Stimulated activated CD4-positive, alpha-beta T cell treated with anti-CD3 and anti-CD28 coated beads, Interleukin-4, amount 100 ng/mL, for 48 hours (primary cell): ENCODE measurements at regions not wholly inside any gene's neighbourhood (a gene's known extent, or its start where the extent isn't known, plus 50 kb on each side); places are given as distances from the start of the nearest gene placed in this dataset.
A peak's percentile ranks its signal among the peaks of the same experiment; 100 is the strongest.
"Not testable (repeated sequence)": the region's sequence is repeated elsewhere in the genome, so short reads cannot be mapped to it uniquely, and the experiment has no call there.

Source experiments
- DNase-seq, 2 donors: peaks; one replicate each; pipeline ENCODE4 v3.0.0-alpha.2; 2020; ENCODE audit warnings: low read depth in 2 of 2

DNA sequence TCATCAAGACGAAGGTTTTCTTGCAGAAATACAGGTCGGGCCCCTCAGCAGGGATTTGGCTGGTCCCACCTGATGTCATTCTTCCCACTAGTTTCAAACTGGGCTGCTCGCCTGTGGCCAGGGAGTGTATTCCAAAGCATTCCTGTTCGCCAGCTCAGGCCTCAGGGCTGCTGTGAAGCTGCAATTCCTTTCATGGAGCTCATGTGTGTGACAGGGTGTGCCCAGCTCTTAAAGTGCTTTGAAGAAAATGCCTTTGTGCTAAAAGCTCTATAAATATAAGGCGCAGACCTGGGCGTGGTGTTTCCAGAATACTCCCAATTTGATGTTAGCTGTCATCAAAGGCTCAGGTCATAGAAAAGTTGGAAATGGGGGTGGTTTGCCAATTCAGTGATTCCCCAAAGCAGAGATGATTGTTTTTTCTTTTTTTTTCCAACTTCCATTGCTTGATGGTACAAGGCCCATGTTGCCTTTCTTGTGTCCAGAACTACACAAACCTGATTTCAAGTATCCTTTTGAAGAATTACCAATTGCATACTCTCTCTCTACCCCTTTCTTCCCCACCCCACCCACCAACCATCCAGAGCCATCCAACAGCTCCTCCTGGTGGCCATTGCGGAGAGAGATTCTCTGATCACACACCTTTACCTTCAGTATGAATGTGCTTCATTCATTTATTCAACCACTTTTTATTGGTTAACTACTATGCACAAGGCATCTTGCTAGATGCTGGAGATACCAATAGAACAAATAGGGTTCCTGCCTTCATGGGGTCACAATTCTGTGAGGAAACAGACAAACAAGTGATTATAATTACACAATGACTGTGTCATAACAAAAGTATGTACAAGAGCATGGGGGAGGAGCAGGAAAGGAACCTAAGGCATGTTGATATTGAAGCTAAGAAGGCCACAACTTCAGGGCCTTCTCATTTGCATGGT, 297.3 kb upstream of the LYZL1 start:
- DNase-seq, result peak; percentile 29 to 35

DNA sequence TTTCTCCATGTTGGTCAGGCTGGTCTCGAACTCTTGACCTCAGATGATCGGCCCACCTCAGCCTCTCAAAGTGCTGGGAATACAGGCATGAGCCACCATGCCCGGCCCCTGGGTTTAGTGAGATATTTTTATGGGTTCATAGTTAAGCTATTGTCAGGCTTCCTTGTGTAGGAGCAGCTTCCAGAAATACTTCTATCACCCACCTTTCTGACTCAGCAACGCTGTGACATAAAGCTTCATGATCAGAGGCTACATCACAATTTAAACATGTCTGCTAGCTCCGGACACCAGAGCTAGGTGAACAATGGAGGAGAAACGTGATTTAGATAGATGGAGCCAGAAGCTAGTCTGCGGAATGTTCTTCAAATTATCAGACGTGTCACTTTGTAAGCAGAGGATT, 295.8 kb upstream of the LYZL1 start:
- no peak for DNase-seq

DNA sequence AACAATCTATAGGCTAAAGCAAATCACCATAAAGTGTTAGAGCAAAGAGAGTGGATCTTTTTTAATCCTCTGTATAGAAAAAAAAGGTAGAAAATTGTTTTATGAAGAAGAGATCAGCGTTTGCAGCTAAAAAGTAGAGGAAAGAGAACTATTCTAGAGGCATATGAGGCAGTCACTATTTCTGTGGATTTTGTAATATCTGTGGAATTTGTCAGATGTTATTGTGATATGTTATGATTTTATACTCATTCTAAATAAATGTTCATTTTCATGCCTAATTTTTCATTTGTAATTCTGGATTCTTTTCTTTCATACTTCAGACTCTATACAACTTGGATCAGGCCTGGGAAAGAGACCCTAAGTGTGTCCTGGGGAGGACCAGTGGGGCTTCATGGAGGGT, 295.0 kb upstream of the LYZL1 start:
- DNase-seq, result no peak

DNA sequence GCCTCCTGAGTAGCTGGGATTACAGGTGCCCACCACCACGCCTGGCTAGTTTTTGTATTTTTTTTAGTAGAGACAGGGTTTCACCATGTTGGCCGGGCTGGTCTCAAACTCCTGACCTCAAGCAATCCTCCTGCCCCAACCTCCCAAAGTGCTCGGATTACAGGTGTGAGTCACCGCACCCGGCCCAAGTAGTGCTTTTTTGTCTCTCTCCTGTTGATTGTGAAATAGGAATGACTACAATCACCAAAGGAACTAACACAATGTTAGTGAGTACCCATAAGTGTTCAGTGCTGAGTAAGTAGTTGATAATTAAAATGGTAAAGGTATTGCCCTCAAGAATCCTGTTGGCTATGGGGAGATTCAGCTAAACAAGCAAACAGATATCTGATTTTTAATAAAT, 294.1 kb upstream of the LYZL1 start:
- DNase-seq, result not testable (repeated sequence)

DNA sequence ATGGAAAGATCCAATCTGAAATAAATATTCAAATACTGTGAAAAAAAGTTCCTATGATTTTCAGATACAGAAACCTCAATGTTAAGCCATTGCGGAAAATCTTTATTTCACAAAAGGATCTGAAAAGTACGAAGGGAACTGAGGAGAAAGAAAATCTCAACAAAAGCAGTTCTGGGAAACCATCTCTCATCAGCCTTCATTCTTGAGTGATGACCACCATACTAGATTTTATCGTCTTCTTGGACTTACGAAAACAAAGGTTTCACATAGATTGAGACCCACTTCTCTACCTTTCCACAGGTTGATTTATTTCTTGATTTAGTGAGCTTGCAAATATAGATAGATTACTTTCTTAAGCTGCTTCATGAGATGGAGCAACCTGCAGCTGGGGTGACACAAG, 293.4 kb upstream of the LYZL1 start:
- DNase-seq, result no peak

DNA sequence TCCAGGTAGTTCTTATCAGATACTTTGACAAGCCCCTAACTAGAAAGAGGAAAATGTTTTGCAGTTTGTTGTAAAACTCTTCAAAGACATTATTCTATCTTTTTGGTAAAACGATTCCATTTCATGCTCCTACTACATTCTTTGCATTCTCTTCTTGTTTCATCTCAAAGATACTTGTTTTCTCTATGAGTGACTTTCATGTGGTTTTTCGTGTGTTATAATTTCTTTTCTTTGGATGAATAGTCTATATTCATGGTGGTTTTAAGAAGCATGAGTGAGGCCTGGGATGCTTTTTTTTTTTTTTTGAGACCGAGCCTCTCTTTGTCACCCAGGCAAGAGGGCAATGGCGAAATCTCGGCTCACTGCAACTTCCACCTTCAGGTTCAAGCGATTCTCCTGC, 292.5 kb upstream of the LYZL1 start:
- DNase-seq, result no peak

DNA sequence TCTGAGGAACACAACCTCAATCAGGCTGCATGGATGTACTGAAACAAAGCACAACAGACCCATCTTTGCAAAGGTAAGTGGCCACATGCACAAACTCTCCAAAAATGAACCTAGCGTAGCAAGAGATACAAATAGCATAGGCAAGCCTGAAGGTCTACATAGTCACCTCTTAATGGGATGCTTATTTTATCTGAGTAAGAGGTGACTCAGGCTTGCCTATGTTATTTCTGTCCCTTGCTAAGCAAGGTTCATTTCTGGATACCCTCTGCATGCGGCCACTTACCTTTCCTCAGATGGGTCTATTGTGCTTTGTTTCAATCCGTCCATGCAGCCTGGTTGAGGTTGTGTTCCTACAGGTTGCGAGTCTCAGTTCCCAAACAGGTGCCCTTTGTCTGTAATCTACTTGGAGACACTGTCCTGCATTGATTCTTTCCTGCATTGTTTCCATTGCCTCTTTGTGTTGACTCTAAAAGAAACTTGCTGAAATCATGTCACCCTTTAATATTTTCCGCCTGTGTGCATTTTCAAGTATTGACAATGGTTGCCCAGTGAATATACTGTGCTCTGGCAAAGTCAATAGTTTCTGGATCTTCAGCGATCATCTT, 291.8 kb upstream of the LYZL1 start:
- DNase-seq, result no peak

DNA sequence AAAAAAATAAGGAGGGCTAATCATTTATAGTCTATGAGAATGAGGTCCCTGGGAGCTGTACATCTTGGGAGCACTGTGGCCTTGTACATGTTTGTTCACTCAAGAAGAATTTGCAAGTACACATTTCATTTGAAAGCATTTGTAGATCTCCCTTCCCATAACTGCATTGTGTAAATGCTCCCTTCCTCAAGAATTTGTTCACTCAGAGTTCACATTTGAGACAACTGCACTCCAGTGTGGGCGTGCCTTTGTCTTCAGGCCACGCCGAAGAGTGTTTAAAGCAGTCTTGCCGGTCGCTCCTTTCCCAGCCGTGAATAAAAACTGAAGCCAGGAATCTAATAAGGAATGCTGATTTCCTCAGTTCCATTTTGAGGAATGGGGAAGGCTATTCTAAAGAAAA, 291.1 kb upstream of the LYZL1 start:
- no peak for DNase-seq

DNA sequence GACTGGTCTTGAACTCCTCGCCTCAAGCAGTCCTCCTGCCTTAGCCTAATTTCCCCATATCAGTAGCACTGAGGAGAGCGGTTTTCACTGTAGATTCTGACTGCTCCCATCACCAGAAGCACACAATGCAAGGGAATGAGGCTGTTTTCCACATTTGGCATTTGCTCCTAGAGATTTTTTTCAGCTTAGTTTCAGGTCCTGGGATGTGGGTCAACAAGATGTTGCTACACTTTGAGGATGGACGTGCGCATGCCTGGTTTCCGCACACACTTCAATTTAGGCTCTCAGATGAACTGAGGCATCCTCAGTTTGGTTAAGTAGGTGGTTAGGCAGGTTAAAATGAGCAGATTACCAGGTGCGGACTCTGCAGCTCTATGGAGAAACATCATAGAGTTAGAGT, 287.1 kb upstream of the LYZL1 start:
- DNase-seq, result no peak

DNA sequence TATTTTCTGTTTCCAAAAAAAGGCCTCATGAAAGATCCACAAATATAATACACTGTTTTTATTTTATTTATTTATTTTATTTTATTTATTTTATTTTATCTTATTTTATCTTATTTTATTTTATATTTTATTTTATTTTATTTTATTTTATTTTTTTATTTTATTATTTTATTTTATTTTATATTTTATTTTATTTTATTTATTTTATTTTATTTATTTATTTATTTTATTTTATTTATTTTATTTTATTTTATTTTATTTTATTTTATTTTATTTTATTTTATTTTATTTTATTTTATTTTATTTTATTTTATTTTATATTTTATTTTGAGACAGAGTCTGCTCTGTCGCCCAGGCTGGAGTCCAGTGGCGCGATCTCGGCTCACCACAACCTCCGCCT, 285.9 kb upstream of the LYZL1 start:
- not testable (repeated sequence) for DNase-seq

DNA sequence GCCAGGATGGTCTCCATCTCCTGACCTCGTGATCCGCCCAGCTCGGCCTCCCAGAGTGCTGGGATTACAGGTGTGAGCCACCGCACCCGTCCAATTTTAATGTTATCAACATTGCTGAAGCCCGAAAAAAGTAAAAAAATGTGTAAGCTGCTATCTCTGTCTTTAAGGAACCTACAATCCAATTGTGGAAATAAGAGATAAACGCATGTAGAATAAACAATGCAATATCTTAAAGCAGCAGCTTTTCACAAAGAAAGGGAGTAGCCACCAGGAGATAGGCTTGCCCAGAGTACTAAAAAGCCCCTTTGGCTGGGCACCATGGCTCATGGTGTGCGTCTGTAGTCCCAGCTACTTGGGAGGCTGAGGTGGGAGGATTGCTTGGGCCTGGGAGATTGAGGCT, 282.9 kb upstream of the LYZL1 start:
- no peak for DNase-seq

DNA sequence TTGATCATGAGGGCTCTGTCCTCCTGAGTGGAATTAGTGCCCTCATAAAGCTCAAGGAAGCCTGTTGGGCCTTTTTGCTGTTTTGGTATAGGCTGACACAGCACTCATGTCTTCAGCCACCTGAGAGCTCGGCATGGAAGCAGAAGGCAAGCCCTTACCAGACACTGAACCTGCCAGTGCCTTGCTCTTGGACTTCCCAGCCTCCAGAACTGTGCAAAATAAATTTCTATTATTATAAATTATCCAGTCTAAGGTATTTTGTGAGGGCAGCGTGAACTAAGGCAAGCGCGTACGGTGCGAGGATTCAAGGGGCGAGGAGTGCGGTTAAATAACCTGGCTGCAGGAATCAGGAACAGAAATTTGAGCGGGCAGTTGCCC, 281.5 kb upstream of the LYZL1 start:
- DNase-seq, result no peak

DNA sequence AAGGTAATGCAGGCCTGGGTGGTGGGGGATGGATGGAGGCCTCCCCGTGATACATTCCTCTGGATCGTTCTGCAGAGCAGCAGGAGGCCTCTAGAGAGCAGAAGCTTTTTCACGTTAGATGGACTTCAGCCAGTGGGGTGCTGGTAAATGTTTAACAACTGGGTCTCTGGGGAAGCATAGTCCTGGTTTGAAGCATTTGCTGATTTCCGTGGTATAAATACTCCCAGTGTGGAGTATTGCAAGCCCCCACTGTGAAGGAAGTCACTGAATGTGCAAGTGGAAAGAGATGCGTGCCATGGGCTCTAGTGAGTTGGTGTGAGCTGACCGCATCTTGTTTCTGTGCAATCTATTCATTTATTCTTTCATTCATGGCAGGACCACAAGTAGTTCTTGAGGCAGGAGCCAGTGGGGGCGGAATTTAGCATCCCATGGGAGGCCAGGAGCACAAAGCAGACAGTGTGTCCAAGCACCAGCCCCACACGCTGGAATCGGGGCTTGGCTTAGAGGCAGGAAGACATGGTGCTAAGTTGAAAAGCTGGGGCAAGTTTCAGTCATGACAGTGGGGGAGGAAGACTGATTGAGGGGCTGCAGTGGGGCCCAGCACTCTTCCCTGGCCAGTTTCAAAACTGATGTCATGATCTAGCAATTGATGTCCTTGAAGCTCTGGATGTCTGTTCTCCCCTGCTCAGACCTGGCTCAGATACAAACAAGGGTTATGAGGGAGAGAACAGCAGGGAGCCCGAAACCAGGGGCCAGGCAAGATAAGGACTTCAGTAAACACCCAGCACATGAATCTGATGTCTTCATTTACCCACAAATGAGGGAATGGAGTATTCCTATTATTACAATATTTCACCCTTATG, 280.9 kb upstream of the LYZL1 start:
- DNase-seq, result no peak

DNA sequence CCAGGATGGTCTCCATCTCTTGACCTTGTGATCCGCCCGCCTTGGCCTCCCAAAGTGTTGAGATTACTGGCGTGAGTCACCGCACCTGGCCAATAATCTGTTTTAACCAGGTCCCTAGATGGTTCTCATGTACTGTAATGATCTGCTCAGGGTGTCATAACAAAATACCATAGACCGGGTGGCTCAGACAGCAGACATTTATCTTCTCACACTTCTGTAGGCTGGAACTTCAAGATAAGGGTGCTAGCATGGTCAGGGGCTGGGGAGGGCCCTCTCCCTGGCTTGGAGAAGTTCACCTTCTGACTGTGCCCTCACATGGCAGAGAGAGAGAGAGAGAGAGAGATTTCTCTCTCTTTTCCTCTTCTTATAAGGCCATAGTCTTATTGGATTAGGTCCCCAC, 279.4 kb upstream of the LYZL1 start:
- DNase-seq, result no peak

DNA sequence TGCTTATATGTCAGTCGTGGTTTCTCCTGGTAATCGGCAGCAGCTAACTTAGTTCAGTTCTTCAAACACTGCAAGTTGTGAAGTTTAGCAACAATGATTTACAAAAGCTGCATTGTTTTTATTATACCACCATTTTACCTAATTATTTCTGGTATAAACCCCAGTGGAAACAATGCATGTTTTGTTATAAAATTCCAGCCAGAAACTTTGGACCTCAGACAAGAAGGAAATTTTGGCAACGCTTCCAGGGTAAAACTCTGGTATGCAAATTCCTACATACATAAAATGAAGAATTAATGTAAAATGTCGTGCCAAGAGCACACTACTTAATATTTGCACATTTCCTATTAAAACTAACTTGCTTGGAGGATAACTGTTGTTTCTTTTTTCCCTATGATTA, 277.4 kb upstream of the LYZL1 start:
- DNase-seq, result no peak

DNA sequence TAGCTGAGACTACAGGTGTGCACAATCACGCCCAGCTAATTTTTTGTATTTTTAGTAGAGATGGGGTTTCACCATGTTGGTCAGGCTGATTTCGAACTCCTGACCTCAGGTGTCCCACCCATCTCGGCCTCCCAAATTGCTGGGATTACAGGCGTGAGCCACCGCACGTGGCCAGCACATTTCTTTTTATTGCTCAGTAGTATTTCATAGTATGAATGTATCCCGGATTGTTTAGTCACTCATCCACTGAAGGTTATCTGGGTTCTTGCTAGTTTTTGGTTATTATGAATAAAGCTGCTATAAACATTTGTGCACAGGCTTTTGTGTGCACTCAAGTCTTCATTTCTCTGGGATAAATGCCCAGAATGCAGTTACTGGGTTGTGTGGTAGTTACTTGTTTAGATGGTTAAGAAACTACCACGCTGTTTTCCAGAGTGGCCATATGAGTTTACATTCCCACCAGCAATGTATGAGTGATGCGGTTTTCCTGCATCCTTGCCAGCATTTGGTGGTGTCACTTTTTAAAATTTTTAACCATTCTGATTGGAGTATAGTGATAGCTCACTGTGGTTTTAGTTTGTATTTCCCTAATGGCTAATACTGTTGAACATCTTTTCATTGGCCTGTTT, 275.8 kb upstream of the LYZL1 start:
- DNase-seq, result no peak

DNA sequence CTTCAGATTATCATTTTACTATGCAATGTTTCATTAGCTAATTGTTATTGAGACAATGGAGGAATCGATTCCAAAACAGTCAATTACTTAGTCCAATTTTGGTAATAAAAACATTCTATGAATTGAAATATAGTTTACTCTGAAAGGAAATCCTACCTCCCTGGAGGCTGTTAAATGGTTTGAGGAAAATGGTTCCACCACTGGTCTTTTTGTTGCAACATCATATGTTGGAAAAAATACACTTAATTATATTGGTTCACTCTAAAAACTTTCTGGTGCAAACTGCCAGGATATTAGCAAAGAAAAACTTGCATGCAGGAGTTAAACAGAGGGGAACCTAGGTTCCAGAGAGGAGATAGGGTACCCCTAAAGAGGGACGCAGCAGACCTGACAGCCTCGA, 267.3 kb upstream of the LYZL1 start:
- DNase-seq, result no peak

DNA sequence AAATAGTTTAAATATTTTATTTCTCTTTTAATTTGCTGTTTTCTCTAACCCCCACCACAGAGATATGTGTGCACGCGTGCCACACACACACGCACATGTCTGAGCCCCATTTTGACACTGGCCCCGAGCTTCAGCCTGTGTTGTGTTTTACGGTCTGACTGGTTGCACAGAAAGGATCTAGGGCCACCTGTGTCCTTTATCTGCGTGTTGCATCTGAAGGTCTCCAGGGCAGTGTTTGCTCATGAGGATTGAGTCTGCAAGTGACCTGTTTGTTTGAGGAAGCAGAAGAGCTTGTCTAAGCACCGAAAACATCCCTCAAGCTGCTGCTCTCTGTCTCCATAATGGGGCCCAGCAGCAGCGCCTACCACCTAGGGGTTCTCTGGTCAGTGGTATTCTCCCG, 266.4 kb upstream of the LYZL1 start:
- no peak for DNase-seq

DNA sequence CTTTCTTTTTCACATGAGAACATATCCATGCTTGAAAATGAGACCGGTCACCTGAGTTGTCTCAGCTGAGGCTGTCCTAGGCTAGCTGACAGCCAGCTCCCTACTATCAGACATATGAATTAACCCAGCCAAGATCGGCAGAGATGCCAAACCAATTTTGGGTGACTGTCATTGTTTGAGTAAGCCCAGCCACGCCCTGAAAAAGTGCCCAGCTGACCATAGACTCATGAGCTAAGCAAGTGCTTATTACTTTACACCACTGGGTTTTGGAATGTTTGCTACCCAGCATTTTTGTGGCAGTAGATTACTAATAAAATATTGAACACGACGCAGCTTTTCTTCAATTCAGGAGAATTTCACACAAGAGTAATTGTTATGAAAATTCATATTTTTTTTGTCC, 265.2 kb upstream of the LYZL1 start:
- DNase-seq, result no peak

DNA sequence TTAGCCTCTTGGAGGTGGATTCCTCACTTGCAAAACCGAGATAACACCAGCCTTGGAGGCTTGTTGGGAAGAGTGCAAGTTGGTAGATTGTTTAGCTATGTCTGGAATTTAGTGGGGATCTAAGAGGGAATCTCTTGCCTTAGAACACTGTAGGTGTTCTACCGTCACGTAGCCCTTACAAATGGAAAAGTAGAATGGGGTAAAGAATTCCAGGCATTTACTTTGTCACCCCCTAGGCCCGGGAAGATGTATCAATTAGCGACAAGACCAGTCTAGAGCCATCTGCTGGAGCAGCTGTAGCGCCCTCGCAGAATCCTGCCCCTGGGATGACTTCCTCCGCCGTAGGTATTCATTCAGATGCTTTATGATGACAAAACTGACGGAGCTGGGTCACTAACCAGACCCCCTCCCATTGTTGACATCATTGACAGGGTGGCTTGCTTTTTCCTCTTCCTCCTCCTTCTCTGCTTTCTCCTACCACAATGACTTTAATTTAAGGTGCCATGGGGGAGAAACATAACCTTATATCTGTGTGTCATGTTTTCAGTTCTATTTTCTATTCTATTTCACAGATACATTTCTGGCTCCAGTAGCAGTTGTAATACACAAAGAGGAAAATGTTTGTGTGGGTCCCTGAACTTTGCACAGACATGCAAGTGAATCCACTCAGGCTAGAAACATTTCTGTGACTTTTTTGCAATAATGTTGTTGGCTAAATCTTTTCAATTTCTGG, 262.6 kb upstream of the LYZL1 start:
- DNase-seq, result no peak

DNA sequence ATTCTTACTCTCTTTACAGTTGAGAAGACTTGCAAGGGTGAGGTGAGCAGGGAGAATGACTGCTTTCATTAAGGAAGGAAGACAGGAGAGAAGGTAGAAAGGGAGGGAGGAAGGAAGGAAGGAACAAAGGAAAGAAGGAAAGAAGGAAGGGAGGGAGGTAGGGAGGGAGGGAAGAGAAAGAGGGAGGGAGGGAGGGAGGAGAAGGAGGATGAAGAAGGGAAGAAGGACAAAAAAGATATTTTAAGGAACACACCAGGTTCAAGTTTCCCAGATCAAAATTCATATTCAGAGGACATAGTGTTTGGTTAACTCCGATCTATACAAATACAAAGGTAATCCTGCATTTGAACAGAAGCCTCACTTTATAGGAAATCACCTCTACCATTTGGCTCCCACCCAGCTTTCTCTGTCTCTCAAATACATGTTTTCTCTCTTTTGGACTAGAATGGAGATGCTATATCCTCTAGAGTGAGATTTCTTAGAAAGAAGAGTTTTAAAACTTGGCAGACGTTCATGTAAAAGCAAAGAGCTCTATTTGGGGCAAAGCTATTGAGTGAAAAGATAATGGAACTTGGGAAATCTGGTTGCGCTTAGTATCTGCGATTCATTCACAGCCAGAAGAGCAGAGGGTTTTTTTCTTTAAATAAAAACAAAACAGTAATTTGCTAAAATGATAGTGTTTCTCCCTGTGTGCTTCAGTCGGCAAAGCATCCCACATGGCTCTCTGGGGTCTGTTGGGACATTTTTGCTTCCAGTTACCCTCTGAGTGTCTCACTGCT, 261.9 kb upstream of the LYZL1 start:
- DNase-seq, result no peak
